HepG2 (cell line): ENCODE measurements at regions not wholly inside any gene's neighbourhood (a gene's known extent, or its start where the extent isn't known, plus 50 kb on each side); places are given as distances from the start of the nearest gene placed in this dataset.

Experiments
- ATAC-seq: fragments of 200-7000 bp; cut with Tn5 transposase; 3 replicates; pipeline ENCODE4 v1.9.1; 2020; ENCODE audit warnings: mild to moderate bottlenecking, moderate library complexity
- BruUV-seq: library from RNA; stranded (reverse); fragments of 400-500 nt; replicated peaks from 2 replicates; lab custom pipeline; 2021; lab: Mats Ljungman, UMichigan
- CTCF ChIA-PET: fragments of 300-600 bp; formaldehyde crosslinking; extraction: SDS; loops from one replicate; lab custom pipeline; 2021; ENCODE audit warnings: low total read pairs, inconsistent platforms, low intra/inter-chr PET ratio; lab: Yijun Ruan, JAX
- POLR2A ChIA-PET: fragments of 350-600 bp; sonication (Branson Sonifier 250); formaldehyde crosslinking; loops from one replicate; lab custom pipeline; 2020; ENCODE audit warnings: antibody characterized with exemption, inconsistent platforms; lab: Yijun Ruan, JAX
- DNase-seq: peaks from one replicate; pipeline ENCODE4 v3.0.0-alpha.2; 2015; ENCODE audit warnings: low spot score
- FAIRE-seq: peaks from 3 replicates; lab custom pipeline; 2011; peaks lifted over from hg19 to GRCh38; lab: Jason Lieb, UNC
- H2AFZ ChIP-seq: one replicate; pipeline ENCODE4 v1.6.1; 2011; ENCODE audit warnings: low read length, inconsistent platforms
- H3K27ac ChIP-seq: fragments of 300-600 bp; 3 replicates; pipeline ENCODE4 v1.8.0; 2011; ENCODE audit warnings: mixed run types, mild to moderate bottlenecking, mixed read lengths, low read length, inconsistent platforms; ENCODE audit not compliant: insufficient read depth; ENCODE audit errors: extremely low read length
- H3K27me3 ChIP-seq, 2 experiments: fragments of 200-600 bp in 1 of 2; 2 replicates in 1 of 2; 3 replicates in 1 of 2; pipeline versions ENCODE4 v1.6.0 to v1.8.0; 2011; ENCODE audit warnings: low read length in 2 of 2, mild to moderate bottlenecking in 2 of 2, moderate library complexity in 2 of 2, inconsistent platforms in 1 of 2; ENCODE audit not compliant: insufficient read depth in 2 of 2, control insufficient read depth in 1 of 2
- H3K36me3 ChIP-seq, 2 experiments: fragments of 200-600 bp in 1 of 2; replicated peaks in 1 of 2; 2 replicates in 1 of 2; 3 replicates in 1 of 2; pipeline versions ENCODE4 v1.5.1 to v1.8.0; 2011; ENCODE audit warnings: low read length in 2 of 2, inconsistent platforms in 1 of 2; ENCODE audit not compliant: insufficient read depth in 2 of 2, control insufficient read depth in 1 of 2
- H3K4me1 ChIP-seq: 2 replicates; pipeline ENCODE4 v1.5.1; 2012; ENCODE audit warnings: low read length, inconsistent platforms; ENCODE audit not compliant: insufficient read depth
- H3K4me2 ChIP-seq: 2 replicates; pipeline ENCODE4 v1.6.0; 2011; ENCODE audit warnings: low read depth, low read length, inconsistent platforms
- H3K4me3 ChIP-seq, 3 experiments: fragments of 200-600 bp in 1 of 3; sonication (generic), shearing (Covaris generic) in 1 of 3; replicated peaks in 1 of 3; 2 replicates each; pipeline ENCODE4 v1.5.1; 2011 to 2016; ENCODE audit warnings: low read length in 3 of 3, inconsistent platforms in 2 of 3, low read depth in 2 of 3, mild to moderate bottlenecking in 2 of 3, control low read depth in 1 of 3, mixed read lengths in 1 of 3; ENCODE audit not compliant: insufficient read depth in 1 of 3
- H3K79me2 ChIP-seq: one replicate; pipeline ENCODE4 v1.6.1; 2011; ENCODE audit warnings: low read length, inconsistent platforms; ENCODE audit not compliant: insufficient read depth
- H3K9ac ChIP-seq: 2 replicates; pipeline ENCODE4 v1.6.0; 2011; ENCODE audit warnings: mild to moderate bottlenecking, low read depth, low read length, inconsistent platforms; ENCODE audit not compliant: insufficient read depth
- H3K9me3 ChIP-seq: 2 replicates; pipeline ENCODE4 v1.5.1; 2012; ENCODE audit warnings: mild to moderate bottlenecking, low read length
- H4K20me1 ChIP-seq: 2 replicates; pipeline ENCODE4 v1.6.0; 2011; ENCODE audit warnings: inconsistent platforms, mild to moderate bottlenecking, low read length, moderate library complexity; ENCODE audit not compliant: insufficient read depth
- DDIT3 ChIP-seq: sonication (generic); formaldehyde crosslinking; IDR thresholded peaks from 2 replicates; pipeline ENCODE4 v1.4.0; 2020; ENCODE audit warnings: mild to moderate bottlenecking, missing genetic modification reagents
- DNMT1 ChIP-seq: sonication (generic); formaldehyde crosslinking; IDR thresholded peaks from 2 replicates; pipeline ENCODE4 v1.5.1; 2020; ENCODE audit warnings: mild to moderate bottlenecking, missing genetic modification reagents
- GATAD2A ChIP-seq: IDR thresholded peaks from 2 replicates; pipeline ENCODE4 v1.6.1; 2016
- JARID2 ChIP-seq: sonication (generic); formaldehyde crosslinking; IDR thresholded peaks from 2 replicates; pipeline ENCODE4 v1.8.1; 2023; ENCODE audit warnings: missing genetic modification reagents, inconsistent platforms; ENCODE audit not compliant: insufficient replicate concordance
- MAFK ChIP-seq, 2 experiments: IDR thresholded peaks in 1 of 2; conservative IDR thresholded peaks in 1 of 2; 2 replicates each; pipeline ENCODE4 v1.6.1; 2011; ENCODE audit warnings: improper control_type of control experiment in 2 of 2, low read length in 2 of 2
- MAZ ChIP-seq, 2 experiments: sonication (generic) in 1 of 2; formaldehyde crosslinking in 1 of 2; IDR thresholded peaks; 2 replicates each; pipeline versions ENCODE4 v1.5.0 to v1.6.1; 2012 to 2020; ENCODE audit warnings: low read depth in 2 of 2, mild to moderate bottlenecking in 2 of 2, borderline replicate concordance in 1 of 2, improper control_type of control experiment in 1 of 2, low read length in 1 of 2, missing genetic modification reagents in 1 of 2, moderate library complexity in 1 of 2
- MTA1 ChIP-seq: sonication (generic); formaldehyde crosslinking; IDR thresholded peaks from 2 replicates; pipeline ENCODE4 v1.4.0; 2020; ENCODE audit warnings: missing genetic modification reagents, mild to moderate bottlenecking, borderline replicate concordance
- NCOA2 ChIP-seq: sonication (generic); formaldehyde crosslinking; IDR thresholded peaks from 2 replicates; pipeline ENCODE4 v1.8.0; 2022; ENCODE audit warnings: inconsistent platforms
- NR2F2 ChIP-seq: IDR thresholded peaks from 2 replicates; pipeline ENCODE4 v1.6.1; 2012; ENCODE audit warnings: low read depth, inconsistent platforms, borderline replicate concordance
- PTBP1 ChIP-seq: fragments of 200-400 bp; formaldehyde crosslinking; IDR thresholded peaks from 2 replicates; pipeline ENCODE4 v1.6.1; 2018; ENCODE audit warnings: low read length, low read depth; ENCODE audit not compliant: poor library complexity, severe bottlenecking
- SPEN ChIP-seq: sonication (generic); formaldehyde crosslinking; IDR thresholded peaks from 2 replicates; pipeline ENCODE4 v1.5.1; 2020; ENCODE audit warnings: low read depth, mild to moderate bottlenecking, missing genetic modification reagents
- STAG1 ChIP-seq: sonication (generic); formaldehyde crosslinking; IDR thresholded peaks from 2 replicates; pipeline ENCODE4 v1.4.0; 2020; ENCODE audit warnings: missing genetic modification reagents
- TGIF2 ChIP-seq: IDR thresholded peaks from 2 replicates; pipeline ENCODE4 v1.6.1; 2016; ENCODE audit warnings: control low read depth, missing compliant biosample characterization
- ZNF337 ChIP-seq: sonication (generic); formaldehyde crosslinking; IDR thresholded peaks from 2 replicates; pipeline ENCODE4 v1.5.1; 2020; ENCODE audit warnings: missing genetic modification reagents, low read depth, mild to moderate bottlenecking, borderline replicate concordance
- ZNF431 ChIP-seq: sonication (generic); formaldehyde crosslinking; IDR thresholded peaks from 2 replicates; pipeline ENCODE4 v1.9.0; 2022; ENCODE audit warnings: missing genetic modification reagents, low read depth, mild to moderate bottlenecking, borderline replicate concordance
- WGBS: methylation state at CpG from one replicate; pipeline ENCODE4 v1.1.6; 2017; ENCODE audit warnings: low lambda C conversion rate; 5-methylcytosine and 5-hydroxymethylcytosine counted together
- in situ Hi-C: cut with HindIII; loops from 2 replicates; pipeline ENCODE4 v1.10.0; 2017; ENCODE audit warnings: low pct_unique_long_range_greater_than_20kb; ENCODE audit not compliant: extremely low pct_ligation_motif_present
- intact Hi-C: fragments of 100-400 bp; cut with micrococcal nuclease; formaldehyde crosslinking; loops from one replicate; pipeline ENCODE4 v1.10.0; 2022; ENCODE audit not compliant: unreplicated experiment
- TF ChIP-seq, protein P1 (sequence below), 2 experiments: sonication (generic) in 1 of 2; formaldehyde crosslinking in 1 of 2; IDR thresholded peaks; 2 replicates each; pipeline versions ENCODE4 v1.6.1 to v1.9.0; 2014 to 2022; ENCODE audit warnings: antibody characterized with exemption in 1 of 2, borderline replicate concordance in 1 of 2, inconsistent platforms in 1 of 2, low read depth in 1 of 2, missing genetic modification reagents in 1 of 2
- TF ChIP-seq, protein P2 (sequence below): sonication (generic); formaldehyde crosslinking; IDR thresholded peaks from 2 replicates; pipeline ENCODE4 v1.4.0; 2020; ENCODE audit warnings: mild to moderate bottlenecking, missing genetic modification reagents

GRCh38 chr7:51619880-51620279 is 303.3 kb upstream of the COBL start:
- BruUV-seq = no TSS peak
- ChIA-PET CTCF (no interaction called here), POLR2A (no interaction called here)
- Histone ChIP-seq H3K4me3 (no peak overlapping the region), H4K20me1 (no peaks in the 10 kb centered on the region), H2AFZ (no peak overlapping the region), H3K27ac (no peak overlapping the region), H3K9me3 (no peaks in the 10 kb centered on the region), H3K36me3 (no peaks in the 10 kb centered on the region)
- WGBS = 0% methylated on average over 3 of the region's 3 CpGs
- intact Hi-C loops = no loop called here
- no peak for DNase-seq
- TF ChIP-seq ZNF337 (CRISPR knock-in tag) = no peak
- TF ChIP-seq DNMT1 = no peak
- TF ChIP-seq JARID2 = no peak
- no peak for TF ChIP-seq TGIF2 (CRISPR knock-in tag)
- TF ChIP-seq ZNF431 (CRISPR knock-in tag) = no peak
- TF ChIP-seq PTBP1 = no peak
- TF ChIP-seq NR2F2 = no peak
- TF ChIP-seq STAG1 (CRISPR knock-in tag) = no peak
- no peak for TF ChIP-seq GATAD2A
- TF ChIP-seq MTA1 (CRISPR knock-in tag) = no peak
- no peak for TF ChIP-seq MAFK (conservative IDR thresholded peaks at IDR 0.05 in 1 of 2, IDR thresholded peaks at IDR 0.05 in 1 of 2; ENCODE audit: low read length in 2 of 2)
- TF ChIP-seq DDIT3 (CRISPR knock-in tag) = no peak
- no peak for TF ChIP-seq SPEN
- TF ChIP-seq NCOA2 = no peak
- TF ChIP-seq, protein P1, sequence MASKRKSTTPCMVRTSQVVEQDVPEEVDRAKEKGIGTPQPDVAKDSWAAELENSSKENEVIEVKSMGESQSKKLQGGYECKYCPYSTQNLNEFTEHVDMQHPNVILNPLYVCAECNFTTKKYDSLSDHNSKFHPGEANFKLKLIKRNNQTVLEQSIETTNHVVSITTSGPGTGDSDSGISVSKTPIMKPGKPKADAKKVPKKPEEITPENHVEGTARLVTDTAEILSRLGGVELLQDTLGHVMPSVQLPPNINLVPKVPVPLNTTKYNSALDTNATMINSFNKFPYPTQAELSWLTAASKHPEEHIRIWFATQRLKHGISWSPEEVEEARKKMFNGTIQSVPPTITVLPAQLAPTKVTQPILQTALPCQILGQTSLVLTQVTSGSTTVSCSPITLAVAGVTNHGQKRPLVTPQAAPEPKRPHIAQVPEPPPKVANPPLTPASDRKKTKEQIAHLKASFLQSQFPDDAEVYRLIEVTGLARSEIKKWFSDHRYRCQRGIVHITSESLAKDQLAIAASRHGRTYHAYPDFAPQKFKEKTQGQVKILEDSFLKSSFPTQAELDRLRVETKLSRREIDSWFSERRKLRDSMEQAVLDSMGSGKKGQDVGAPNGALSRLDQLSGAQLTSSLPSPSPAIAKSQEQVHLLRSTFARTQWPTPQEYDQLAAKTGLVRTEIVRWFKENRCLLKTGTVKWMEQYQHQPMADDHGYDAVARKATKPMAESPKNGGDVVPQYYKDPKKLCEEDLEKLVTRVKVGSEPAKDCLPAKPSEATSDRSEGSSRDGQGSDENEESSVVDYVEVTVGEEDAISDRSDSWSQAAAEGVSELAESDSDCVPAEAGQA (IDR thresholded peaks at IDR 0.05; ENCODE audit: low read depth) = no peak
- TF ChIP-seq, protein P1 (CRISPR knock-in tag; IDR thresholded peaks at IDR 0.05; ENCODE audit: borderline replicate concordance) = no peak
- no peak for TF ChIP-seq MAZ (IDR thresholded peaks at IDR 0.05; ENCODE audit: borderline replicate concordance, low read depth, low read length)
- TF ChIP-seq MAZ (CRISPR knock-in tag; IDR thresholded peaks at IDR 0.05; ENCODE audit: low read depth) = no peak
- TF ChIP-seq, protein P2, sequence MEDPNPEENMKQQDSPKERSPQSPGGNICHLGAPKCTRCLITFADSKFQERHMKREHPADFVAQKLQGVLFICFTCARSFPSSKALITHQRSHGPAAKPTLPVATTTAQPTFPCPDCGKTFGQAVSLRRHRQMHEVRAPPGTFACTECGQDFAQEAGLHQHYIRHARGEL (CRISPR knock-in tag) = no peak
- TF ChIP-seq, all 625 proteins: peak for 0
- no peaks in the 10 kb centered on the region for H3K4me1 ChIP-seq
- no peak overlapping the region for H3K9ac ChIP-seq
- no peaks in the 10 kb centered on the region for H3K79me2 ChIP-seq
- 0 out of 5 replicates have a peak, but pooled peaks cover 0 to 6% of the 10 kb centered on the region in 2 experiments for H3K27me3 ChIP-seq
- no peak for ATAC-seq
- in situ Hi-C loops = no loop called here
- H3K4me2 ChIP-seq = no peak overlapping the region
- no peak for FAIRE-seq
